SKM-1 treated with dmso at 0.1 percent for 144 hours (cell line): ENCODE measurements at regions not wholly inside any gene's neighbourhood (a gene's known extent, or its start where the extent isn't known, plus 50 kb on each side); places are given as distances from the start of the nearest gene placed in this dataset.
"Not testable (repeated sequence)": the region's sequence is repeated elsewhere in the genome, so short reads cannot be mapped to it uniquely, and the experiment has no call there.

Experiments used
- DNase-seq: peaks from one replicate; lab custom pipeline; 2025; ENCODE audit not compliant: unreplicated experiment; lab: John Stamatoyannopoulos, UW

DNA sequence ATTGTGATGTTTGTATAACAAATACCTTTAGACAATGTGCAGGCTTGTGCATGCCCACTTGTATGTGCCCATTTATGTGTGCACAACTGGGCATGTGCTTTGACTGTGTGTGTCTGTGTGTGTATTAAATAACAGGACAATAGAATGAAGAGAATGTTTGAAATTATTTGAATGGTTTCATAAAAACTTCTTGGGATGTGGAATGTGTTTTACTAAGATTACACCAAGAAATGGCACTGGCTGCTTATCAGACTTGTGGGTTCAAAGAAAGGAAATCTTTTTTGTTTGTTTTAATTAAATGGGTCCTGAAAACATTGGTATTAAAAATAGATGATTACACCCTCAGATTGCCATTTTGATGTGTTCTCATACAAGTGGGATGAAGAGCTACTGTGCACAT lies 191.6 kb upstream of the CCN2 start:
- DNase-seq = no peak

DNA sequence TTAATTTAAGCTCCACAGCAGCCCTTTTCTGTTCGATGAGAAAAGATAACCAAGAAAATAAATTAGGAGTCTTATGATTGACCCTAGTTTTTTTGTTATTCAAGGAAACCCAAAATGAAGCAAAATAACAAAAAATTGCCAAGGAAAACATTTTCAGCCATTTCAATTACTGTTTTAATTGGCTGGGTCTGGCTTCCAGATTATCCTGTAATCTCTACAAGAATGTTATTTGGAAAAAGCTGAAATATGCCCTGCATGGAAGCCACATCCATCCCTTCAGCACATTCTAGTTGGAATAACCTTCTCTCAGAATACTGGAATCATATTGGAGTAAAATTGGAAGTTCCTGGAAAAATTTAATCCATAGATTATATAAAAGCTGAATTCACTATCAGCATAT lies 191.1 kb upstream of the CCN2 start:
- DNase-seq = no peak

DNA sequence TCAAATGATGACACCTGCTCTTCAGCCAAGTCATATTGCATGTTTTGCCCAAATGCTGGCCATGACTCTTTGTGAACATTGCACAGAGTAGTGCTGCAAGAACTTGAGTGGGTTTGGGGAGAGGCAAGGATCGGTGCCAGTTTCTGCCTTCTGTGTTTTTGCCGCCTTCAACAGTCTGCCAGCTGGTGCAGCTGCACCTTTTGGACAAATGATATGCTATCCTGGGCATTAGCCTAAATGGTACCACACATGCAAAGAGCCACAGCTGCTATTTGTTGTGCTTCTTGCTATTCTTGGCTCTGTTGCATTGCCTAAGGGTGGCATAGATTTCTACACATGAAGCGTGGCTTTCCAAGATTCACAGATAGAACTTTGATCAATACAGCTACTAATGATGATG lies 189.0 kb upstream of the CCN2 start:
- DNase-seq = no peak

DNA sequence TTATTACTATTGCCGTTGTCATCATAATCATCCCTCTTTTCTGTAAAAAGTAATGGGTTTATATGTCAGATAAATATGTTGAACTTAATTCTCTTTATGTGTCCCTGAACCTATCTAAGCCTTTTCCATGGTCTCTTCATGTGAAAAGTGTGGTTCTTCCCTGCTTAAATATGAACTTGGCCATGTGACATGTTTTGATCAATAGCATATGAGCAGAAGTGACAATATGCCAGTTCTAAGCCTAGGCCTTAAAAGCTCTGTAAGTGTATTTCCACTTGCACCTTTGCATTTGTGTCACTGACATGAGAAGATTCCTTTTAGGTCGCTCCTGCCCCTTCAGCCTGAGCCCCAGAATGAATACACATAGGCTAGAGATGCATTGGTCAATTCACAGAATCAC lies 188.4 kb upstream of the CCN2 start:
- no peak for DNase-seq

DNA sequence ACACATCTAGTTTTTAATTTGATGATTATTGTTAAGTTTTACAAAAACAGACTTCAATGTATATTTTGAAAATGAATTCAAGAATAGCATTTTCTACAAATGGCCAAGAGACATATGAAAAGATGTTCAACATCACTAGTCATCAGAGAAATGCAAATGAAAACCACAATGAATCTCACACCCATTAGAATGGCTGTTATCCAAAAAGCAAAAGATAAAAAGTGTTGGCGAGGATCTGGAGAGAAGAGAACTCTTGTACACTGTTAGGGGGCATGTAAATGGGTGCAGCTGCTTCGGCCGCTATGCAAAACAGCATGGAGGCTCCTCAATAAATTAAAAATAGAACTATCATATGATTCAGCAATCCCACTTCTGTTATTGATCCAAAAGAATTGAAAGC lies 185.8 kb upstream of the CCN2 start:
- no peak for DNase-seq

DNA sequence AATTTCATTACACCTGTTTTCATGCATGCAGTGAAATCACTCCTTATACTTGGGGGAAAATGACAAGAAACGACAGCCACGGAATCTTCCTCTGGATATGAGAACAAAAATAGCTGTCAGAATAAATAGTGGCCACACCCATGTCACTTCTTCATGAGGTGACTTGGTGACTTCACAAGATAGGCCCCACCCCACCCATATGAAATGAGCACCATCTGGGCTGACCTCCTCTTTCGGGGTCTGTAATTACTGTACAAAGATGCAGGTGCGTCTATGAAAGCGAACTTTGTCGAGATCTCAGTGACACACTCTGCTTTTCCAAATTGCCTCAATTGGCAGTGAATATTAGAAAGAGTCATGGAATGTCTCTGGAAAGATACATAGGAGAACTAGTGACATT lies 184.2 kb upstream of the CCN2 start:
- DNase-seq = no peak

DNA sequence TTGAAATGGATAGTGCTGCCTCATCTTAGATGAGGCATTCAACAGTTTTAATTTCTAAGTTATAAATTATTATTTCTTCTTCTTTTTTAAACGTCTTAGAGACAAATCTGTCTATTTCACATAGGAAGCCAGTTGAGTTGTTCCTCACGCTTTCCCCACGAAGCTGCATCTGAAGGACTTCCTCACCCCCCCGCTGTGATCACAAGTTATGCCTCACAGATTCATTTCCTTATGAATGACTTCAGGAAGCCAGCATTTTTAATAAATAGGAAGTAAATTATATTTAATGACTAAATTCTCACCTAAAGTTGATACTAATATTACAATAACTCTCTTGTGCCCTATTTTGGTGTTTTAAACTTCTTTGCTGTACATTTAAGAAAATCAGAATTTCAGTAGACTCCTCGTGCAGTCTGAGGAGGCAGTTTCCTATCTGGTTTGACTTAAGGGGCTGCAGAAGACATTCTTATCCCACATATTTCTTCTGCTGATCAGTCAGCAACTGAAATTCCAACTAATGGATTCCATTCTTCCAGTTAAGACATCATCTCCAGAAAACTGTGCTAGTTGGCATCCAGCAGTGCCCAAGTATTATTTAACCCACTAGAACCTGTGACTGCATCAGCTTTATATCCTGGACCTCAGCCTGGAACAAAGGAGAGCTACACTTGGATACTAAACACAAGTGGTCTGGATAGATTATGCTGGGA lies 182.7 kb upstream of the CCN2 start:
- no peak for DNase-seq

DNA sequence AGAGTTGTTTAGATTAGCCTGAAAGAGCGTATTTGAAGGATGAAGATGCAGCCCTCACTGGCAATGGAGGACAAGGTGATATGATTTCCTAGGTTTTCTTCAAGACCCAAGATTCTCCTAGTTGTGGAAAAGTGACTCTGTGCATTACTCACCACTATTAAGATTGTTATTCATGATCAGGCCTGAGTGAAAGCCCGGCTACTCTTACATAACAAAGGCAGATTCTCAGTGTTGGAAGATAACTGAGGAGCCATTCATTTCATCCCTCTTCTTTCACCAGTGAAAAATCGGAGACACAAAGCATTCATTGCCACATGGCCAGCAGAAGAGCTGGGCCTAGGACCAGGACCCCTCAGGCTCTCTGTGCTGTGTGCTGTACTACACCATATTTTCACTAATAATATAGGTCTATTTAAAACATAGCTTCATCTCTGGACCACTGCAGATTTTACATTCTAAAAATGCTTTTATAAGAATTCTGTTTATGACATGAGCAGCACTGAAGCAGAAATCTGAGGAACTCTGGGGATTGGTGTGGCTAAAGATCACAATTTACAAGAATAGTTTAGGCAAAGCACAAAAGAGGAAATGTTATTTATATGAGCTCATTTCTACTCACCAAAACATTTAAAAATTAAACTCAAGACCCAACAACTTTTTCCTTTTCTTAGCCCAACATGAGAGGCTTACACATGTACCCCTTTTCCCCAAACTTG lies 181.9 kb upstream of the CCN2 start:
- DNase-seq = no peak

DNA sequence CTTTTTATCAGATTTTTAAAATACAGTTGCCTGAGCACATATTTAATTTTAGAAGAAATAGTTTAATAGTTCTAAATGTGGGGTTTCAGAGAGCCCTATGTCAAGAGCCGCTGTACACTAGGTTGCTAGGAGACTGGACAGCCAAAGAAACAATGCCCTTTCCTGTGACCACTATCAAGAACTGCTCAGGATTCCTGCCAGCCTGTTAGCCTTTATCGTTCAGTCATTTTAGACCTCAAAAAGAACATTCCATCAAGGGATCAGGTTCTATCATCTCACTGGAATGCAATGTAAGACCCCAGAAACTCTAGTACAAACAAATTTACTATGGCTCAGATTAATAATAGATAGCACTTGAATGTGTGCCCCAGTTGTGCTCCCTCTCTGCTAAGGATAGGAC lies 181.2 kb upstream of the CCN2 start:
- DNase-seq = no peak

DNA sequence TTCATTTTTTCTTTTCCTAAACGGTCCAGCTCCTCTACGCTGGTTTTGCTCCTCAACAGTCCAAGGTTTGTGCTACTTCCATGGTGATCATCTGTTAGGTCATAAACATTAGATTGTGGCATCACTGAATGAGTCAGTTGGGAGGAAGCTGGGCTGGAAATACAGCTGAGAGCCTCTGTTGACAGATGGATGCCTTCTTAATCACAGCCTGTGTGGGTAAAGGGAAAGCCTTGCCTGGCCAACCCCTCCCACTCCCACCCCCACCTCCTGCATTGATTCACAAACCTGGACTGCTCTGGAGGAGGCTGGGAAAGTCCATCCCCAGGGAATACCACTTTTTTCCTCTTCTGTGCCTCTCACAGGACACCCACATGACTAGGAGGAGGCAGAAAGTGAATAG lies 180.6 kb upstream of the CCN2 start:
- DNase-seq = peak; percentile 10

DNA sequence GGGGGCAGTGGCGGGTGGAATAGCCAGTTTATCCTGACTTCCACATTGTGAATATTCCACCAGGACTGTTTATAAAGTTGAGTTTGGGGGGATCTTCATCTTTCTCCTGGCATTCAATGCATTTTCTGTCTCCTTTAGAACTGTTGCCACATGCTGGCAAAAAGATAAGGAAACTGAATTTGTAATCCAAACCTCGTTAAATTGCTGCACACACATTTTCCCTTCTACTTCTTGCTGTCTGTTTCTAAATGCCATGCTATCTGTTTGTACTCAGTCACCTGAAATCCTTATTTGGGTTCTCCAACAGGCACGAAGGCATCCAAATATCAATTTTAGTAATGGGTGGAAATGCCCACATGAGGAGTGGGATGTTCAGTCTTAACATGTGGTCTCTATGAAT lies 180.2 kb upstream of the CCN2 start:
- no peak for DNase-seq

DNA sequence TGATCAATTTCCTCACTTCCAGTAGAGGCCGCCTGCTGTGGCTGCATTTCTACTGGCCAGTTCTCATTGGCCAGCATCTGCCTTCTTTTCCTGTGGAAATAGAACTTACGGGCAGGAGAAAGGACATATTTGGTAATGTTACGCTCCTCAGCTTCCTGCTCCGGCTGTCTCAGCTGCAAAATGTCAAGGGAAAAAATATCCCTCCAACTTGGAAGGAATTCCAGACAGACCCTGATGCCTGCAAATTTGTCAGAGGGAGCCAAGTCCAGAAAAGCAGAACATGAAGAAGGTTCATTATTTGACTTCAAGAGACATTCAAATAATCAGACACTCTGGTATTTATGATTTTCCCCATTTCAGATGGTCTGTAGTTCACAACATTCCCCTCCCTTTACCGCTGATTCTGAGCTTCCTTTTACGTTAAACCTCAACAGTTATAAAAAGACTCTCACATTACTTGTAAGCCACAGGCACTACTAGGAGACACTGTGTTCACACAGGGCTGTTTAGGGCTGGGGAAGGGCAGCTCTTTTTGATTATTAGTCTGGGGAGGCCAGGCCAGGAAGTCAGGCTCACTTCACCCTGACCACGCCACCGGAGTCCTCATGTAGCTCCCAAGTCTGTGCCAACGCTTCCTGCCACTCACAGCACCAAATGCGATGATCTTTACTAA lies 179.6 kb upstream of the CCN2 start:
- no peak for DNase-seq

DNA sequence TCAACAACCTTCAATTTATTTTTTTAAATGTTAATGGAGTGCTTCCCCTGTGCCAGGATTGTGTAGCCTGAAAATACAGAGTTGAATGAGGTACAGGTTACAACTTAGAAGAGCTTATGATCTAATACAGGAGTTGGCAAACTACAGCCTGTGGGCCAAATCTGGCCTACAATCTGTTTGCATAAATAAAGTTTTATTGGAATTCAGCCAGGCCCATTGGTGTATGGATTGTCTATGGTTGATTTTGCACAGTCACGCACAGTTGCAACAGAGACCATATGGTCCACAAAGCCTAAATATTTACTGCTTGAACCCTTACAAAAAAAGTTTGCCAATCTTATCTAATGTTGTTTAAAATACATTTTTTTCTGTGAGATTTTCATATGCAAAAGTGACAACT lies 177.3 kb upstream of the CCN2 start:
- DNase-seq = no peak

DNA sequence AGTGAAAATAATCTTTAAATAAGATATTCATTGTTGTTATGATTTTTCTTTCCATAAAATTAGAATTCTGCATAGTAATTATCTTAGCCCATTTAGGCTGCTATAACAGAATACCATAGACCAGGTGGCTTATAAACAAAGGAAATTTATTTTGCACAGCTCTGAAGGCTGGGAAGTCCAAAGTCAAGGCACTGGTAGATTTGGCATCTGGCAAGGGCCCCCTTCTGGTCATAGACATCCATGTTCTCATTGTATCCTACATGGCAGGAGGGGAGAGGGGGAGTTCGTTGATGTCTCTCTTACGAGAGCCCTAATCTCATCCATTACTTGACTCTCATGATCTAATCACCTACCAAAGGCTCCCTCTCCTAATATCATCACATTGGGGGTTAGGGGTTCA lies 175.0 kb upstream of the CCN2 start:
- no peak for DNase-seq

DNA sequence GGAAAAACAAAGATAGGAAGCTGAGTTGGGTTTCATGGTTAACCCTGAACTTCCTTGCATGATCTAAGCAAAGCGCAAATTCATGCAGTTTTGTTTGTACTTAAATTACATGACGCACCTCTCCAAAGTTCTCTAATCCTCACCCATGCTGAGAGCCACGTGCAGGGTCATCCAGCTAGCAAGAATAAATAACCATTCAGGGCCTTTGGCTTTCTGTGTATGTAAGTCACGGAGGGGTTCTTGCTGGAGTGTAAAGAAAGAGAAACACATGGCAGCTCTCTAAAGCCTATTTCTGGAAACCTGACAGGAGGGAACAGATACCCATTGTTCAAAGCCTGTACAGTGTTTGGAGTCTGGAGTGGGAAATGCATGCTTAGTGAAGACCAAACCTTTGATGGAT lies 171.7 kb upstream of the CCN2 start:
- no peak for DNase-seq

DNA sequence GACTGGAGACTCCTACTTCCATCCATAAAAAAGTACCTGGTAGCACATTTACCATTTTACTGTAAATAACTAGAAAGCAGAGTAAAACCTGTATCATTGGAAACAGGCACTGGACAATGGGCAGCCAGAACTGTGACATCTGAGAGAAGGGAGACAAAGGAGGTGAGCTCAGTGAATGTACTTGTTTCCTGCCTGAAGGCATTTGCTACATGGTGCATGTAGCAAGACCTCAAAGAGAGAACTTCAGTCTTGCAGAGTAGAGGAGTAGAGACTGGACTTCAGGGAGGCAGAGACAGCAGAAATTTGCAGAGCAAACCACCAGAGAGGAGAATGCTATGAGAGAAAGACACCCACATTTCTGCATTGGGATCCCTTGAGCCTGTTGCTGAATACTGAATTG lies 171.0 kb upstream of the CCN2 start:
- no peak for DNase-seq

DNA sequence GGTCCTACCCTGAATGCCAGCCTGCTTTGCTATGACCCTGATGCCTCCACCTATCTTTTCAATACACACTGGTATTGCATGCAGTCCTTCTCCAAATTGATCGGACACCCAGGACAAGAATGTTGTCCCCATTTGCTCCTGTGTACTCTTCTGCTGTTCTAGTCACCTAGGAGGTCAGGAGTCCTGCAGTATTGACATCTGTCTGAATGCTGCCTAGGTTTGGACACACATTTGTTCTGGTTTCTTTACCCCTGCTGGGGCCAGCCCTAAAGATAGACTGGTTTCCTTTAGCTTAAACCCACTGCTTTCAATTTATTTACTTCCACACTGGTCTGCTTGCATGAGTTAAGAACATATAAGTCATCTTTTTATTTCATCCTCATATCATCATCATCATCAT lies 167.0 kb upstream of the CCN2 start:
- DNase-seq = no peak

DNA sequence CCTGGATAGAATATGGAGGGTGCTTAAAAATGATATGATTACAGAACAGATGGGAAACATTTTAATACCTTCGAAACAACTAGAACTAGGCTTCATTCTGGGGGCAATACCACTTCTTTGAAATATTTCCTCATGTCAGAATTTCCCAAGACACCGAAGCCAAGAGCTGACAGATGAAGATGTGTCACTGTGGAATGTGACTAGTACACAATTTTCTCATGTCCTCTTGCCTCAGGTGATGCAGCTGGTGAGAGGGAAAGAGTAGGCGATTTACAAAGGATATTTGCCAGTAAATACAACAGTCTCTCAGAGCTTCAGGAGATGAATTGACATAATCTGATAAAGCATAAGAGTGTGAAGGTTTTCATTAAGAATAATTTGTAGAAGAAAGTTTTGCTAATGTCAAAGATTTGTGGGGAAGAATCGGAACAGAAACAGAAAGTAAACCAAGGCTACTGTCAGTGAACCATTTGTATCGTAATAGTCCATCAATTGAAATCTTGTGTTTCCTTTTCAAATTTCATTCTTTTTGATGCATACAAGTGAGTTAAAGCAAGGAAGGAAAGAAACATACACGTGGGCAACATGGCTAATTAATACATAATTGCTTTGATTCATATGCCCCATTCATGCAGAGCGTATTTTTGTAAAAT lies 164.7 kb upstream of the CCN2 start:
- DNase-seq = no peak

DNA sequence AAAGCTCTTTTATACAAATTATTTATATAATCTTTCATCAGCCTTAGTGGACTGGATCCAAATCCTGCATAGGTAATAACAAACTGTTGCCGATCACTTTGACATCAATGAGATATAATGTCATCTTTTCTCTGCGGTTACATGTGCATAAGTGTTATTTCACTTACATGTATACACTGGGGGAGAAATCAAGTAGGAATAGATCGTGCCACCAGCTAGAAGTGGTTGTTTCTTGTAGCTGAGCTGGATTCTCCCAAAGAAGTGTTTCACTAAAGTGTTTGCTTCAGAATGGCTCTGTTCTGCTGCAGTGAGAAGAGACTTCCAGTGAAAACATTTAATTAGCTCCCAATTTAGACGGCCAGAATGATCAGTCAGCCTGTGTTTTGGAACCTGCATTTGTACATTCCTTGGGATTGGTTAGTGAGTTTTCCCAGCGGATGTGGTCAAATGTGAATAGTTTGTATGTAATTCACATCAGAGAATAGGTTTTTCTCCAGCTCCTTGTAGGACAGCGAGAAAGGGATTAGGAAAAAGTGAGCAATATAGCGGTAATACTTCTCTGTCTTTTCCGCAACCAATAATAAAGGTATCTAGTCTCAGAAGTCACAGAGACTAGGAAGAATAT lies 163.1 kb upstream of the CCN2 start:
- no peak for DNase-seq

DNA sequence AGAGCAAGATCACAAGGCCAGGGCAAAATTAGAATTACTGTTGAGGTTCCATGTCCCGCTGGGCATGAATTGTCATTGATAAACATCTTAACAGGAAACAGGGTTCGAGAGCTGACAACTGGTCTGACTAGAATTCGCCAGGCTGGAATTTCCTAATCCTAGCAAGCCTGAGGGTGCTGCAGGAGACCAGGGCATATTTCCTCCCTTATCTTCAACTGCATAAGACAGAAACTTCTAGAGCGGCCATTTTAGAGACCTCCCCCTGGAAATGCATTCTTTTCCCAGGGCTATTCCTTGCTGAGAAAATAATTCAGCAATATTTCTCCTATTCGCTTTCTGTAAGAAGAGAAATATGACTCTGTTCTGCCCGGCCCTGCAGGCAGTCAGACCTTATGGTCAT lies 158.6 kb upstream of the CCN2 start:
- DNase-seq = not testable (repeated sequence)

DNA sequence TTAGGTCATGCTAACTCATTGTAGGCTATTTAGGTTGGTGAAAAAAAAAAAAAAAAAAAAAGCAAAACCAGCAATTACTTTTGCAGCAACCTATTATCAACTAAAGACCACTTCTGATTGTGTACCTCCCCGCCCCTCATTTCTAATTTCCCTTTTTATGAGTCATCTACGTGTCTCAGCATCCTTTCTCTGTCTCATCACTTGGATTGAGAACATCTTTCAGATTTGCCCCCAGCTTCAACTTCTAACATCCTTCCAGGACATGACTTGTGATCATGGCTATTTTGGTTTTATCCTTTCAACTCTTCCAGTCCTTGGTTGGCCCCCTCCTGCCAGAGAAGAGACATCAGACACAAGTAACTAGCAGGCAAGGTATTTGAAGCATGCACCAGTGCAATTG lies 156.7 kb upstream of the CCN2 start:
- DNase-seq = no peak

DNA sequence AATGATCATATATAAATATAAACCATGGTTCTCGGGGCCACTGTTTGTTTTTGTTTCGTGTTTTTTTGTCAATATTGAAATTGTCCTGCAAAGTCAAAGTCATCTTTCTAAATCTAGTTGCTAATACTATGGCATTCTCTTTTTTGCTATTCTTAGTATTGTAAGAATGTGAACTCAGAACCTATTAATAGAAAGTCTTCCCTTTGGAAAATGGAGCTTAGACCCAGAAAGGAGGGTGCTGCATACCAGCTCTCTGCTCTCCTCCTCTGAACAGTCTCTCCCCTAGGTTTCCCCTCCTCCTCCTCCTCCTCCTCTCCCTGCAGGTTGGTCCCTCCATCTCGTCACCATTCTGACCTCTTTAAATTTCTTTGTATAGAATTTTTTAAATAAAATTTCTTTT lies 150.4 kb upstream of the CCN2 start:
- DNase-seq = no peak
